ENCODE measurements at regions not wholly inside any gene's neighbourhood (a gene's known extent, or its start where the extent isn't known, plus 50 kb on each side); places are given as distances from the start of the nearest gene placed in this dataset.

DNA sequence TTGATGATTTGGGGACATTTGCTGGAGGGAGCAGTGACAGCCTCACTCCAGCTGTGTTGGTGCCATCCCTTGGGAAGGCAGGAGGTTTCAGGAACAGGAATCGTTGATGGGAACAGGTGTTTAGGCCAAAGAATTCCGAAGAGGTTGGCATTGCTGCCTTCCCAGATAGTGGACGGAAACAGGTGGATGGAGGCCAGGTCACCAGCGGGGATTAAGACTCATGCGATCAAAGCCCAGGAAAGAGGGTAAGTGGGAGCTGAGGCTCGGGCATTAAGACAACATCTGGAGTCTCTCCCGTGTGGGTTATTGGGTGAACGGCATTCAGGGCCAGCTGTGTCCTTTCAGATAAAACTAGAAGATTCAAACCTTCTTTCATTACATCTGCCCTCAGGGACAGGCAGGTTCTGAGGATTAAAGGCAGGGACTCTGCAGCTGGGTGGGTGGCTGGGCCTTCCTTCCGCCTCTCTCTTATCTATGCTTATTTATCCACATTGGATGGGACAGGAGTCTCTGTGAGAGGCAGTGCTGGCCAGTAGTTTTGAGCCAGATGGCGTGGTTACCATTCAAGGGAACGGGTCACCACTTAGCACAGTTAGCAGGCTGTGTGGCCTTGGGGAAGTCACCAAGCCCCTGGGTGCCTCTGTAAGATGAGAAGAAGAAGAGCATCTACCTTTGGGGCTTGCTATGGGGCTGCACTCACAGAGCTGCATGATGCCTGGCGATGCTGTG, 67.6 kb downstream of the INSIG1 start:
- Mint-ChIP-seq H3K27ac (no peak overlapping the region), H3K9me3 (peaks cover 23% of the 10 kb centered on the region), H3K4me1 (peaks cover 5% of the 10 kb centered on the region; the same call in 1 of the 3 replicates), H3K4me3 (no peak overlapping the region), H3K27me3 (ENCODE audit: insufficient read depth, low read depth, poor library complexity) (peaks cover 40% of the 10 kb centered on the region), H3K36me3 (ENCODE audit: low read depth) (peaks cover 6% of the 10 kb centered on the region)
- Histone ChIP-seq H3K4me2 (no peak overlapping the region), H4K20me1 (replicated peaks; ENCODE audit: insufficient read depth) (no peaks in the 10 kb centered on the region), H3K79me2 (replicated peaks; ENCODE audit: insufficient read depth) (no peaks in the 10 kb centered on the region), H3K4me3 (no peak overlapping the region), H3K36me3 (ENCODE audit: insufficient read depth) (no peaks in the 10 kb centered on the region), H3K27me3 (ENCODE audit: insufficient read depth) (peaks cover 24% of the 10 kb centered on the region), H2AFZ (no peak overlapping the region), H3K27ac (ENCODE audit: low read depth) (no peak overlapping the region), H3K9me2 (ENCODE audit: insufficient read depth) (no peaks in the 10 kb centered on the region), H3K4me1 (ENCODE audit: insufficient read depth) (no peaks in the 10 kb centered on the region), H3F3A (replicated peaks; ENCODE audit: low read depth) (no peaks in the 10 kb centered on the region)
- DNase-seq (ENCODE audit: low spot score) (no peak), ATAC-seq (no peak)
- TF ChIP-seq EZH2 (IDR thresholded peaks at IDR 0.05; ENCODE audit: low read depth, unreplicated experiment) (no peak), ZNF331 (CRISPR knock-in tag; IDR thresholded peaks at IDR 0.05; ENCODE audit: low read depth) (no peak), STAT1 (IDR thresholded peaks at IDR 0.05; ENCODE audit: unreplicated experiment) (no peak), CREB1 (CRISPR knock-in tag; IDR thresholded peaks at IDR 0.05; ENCODE audit: low read depth) (no peak), JUNB (IDR thresholded peaks at IDR 0.05; ENCODE audit: unreplicated experiment) (no peak), ZNF114 (CRISPR knock-in tag; IDR thresholded peaks at IDR 0.05) (no peak), POLR2AphosphoS5 (IDR thresholded peaks at IDR 0.05; ENCODE audit: low read depth) (no peak), NANOG (IDR thresholded peaks at IDR 0.05; ENCODE audit: borderline replicate concordance) (no peak)
- TF ChIP-seq, protein P1, sequence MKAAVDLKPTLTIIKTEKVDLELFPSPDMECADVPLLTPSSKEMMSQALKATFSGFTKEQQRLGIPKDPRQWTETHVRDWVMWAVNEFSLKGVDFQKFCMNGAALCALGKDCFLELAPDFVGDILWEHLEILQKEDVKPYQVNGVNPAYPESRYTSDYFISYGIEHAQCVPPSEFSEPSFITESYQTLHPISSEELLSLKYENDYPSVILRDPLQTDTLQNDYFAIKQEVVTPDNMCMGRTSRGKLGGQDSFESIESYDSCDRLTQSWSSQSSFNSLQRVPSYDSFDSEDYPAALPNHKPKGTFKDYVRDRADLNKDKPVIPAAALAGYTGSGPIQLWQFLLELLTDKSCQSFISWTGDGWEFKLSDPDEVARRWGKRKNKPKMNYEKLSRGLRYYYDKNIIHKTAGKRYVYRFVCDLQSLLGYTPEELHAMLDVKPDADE (IDR thresholded peaks at IDR 0.05) = no peak
- TF ChIP-seq, protein P2, sequence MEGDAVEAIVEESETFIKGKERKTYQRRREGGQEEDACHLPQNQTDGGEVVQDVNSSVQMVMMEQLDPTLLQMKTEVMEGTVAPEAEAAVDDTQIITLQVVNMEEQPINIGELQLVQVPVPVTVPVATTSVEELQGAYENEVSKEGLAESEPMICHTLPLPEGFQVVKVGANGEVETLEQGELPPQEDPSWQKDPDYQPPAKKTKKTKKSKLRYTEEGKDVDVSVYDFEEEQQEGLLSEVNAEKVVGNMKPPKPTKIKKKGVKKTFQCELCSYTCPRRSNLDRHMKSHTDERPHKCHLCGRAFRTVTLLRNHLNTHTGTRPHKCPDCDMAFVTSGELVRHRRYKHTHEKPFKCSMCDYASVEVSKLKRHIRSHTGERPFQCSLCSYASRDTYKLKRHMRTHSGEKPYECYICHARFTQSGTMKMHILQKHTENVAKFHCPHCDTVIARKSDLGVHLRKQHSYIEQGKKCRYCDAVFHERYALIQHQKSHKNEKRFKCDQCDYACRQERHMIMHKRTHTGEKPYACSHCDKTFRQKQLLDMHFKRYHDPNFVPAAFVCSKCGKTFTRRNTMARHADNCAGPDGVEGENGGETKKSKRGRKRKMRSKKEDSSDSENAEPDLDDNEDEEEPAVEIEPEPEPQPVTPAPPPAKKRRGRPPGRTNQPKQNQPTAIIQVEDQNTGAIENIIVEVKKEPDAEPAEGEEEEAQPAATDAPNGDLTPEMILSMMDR (conservative IDR thresholded peaks at IDR 0.05; ENCODE audit: low read depth in 2 of 2) = no peak
- TF ChIP-seq, protein P3, sequence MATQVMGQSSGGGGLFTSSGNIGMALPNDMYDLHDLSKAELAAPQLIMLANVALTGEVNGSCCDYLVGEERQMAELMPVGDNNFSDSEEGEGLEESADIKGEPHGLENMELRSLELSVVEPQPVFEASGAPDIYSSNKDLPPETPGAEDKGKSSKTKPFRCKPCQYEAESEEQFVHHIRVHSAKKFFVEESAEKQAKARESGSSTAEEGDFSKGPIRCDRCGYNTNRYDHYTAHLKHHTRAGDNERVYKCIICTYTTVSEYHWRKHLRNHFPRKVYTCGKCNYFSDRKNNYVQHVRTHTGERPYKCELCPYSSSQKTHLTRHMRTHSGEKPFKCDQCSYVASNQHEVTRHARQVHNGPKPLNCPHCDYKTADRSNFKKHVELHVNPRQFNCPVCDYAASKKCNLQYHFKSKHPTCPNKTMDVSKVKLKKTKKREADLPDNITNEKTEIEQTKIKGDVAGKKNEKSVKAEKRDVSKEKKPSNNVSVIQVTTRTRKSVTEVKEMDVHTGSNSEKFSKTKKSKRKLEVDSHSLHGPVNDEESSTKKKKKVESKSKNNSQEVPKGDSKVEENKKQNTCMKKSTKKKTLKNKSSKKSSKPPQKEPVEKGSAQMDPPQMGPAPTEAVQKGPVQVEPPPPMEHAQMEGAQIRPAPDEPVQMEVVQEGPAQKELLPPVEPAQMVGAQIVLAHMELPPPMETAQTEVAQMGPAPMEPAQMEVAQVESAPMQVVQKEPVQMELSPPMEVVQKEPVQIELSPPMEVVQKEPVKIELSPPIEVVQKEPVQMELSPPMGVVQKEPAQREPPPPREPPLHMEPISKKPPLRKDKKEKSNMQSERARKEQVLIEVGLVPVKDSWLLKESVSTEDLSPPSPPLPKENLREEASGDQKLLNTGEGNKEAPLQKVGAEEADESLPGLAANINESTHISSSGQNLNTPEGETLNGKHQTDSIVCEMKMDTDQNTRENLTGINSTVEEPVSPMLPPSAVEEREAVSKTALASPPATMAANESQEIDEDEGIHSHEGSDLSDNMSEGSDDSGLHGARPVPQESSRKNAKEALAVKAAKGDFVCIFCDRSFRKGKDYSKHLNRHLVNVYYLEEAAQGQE (IDR thresholded peaks at IDR 0.05; ENCODE audit: unreplicated experiment) = no peak

Data from GM23338 (cell line).